Choroid plexus epithelial cell (primary cell): ENCODE measurements at regions not wholly inside any gene's neighbourhood (a gene's known extent, or its start where the extent isn't known, plus 50 kb on each side); places are given as distances from the start of the nearest gene placed in this dataset.
A peak's percentile ranks its signal among the peaks of the same experiment; 100 is the strongest.

Source experiments
- DNase-seq: peaks from one replicate; pipeline ENCODE4 v3.0.0-alpha.2; 2010; ENCODE audit warnings: low read depth
- H3K4me3 ChIP-seq: 2 replicates; pipeline ENCODE4 v1.5.1; 2011; ENCODE audit warnings: low read depth, mild to moderate bottlenecking, control low read depth, low read length, moderate library complexity
- TF ChIP-seq, protein P1 (sequence below): conservative IDR thresholded peaks from 2 replicates; pipeline ENCODE4 v1.5.1; 2011; ENCODE audit warnings: low read depth, mild to moderate bottlenecking, control low read depth, inconsistent platforms, low read length, moderate library complexity

DNA sequence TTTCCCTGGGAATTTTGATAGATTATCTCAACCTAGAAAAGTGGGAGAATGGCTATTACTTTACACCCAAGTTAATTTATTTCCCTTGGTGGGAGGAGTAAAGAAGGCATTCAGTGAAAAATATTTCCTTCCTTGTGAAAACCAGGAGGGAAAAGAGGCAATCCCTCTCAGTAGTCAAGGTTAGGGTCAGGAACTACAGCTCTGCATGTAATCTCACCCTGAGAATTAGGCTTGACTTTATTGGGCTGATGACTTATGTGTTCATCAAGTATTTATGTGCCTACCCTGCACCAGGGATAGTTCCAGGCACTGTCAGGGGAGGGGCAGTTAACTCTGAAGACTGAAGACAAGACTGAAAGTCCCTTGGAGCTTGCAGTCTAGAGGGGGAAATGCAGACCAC is 281.8 kb downstream of the DLEU7 start:
- DNase-seq, result no peak
- H3K4me3 ChIP-seq, result no peak overlapping the region
- TF ChIP-seq, protein P1, sequence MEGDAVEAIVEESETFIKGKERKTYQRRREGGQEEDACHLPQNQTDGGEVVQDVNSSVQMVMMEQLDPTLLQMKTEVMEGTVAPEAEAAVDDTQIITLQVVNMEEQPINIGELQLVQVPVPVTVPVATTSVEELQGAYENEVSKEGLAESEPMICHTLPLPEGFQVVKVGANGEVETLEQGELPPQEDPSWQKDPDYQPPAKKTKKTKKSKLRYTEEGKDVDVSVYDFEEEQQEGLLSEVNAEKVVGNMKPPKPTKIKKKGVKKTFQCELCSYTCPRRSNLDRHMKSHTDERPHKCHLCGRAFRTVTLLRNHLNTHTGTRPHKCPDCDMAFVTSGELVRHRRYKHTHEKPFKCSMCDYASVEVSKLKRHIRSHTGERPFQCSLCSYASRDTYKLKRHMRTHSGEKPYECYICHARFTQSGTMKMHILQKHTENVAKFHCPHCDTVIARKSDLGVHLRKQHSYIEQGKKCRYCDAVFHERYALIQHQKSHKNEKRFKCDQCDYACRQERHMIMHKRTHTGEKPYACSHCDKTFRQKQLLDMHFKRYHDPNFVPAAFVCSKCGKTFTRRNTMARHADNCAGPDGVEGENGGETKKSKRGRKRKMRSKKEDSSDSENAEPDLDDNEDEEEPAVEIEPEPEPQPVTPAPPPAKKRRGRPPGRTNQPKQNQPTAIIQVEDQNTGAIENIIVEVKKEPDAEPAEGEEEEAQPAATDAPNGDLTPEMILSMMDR, result no peak

DNA sequence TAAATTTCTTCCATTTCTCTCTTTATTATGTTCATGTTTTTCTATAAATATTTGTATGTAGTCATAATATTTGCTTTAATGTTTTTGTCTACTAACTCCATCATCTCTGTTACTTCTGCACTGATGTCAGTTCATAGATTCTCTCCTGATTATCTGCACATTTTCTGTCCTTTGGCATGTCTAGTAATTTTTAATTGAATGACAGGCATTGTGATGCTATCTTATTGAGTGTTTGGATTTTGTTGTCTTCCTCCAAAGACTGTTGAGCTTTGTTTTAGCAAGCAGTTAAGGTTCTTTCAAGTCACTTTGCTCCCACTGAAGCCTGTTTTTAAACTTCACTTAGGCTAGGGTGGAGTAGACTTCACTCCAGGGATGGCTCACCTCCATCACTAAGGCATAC is 276.8 kb downstream of the DLEU7 start:
- TF ChIP-seq, protein P1, result no peak
- H3K4me3 ChIP-seq, result no peak overlapping the region
- no peak for DNase-seq

DNA sequence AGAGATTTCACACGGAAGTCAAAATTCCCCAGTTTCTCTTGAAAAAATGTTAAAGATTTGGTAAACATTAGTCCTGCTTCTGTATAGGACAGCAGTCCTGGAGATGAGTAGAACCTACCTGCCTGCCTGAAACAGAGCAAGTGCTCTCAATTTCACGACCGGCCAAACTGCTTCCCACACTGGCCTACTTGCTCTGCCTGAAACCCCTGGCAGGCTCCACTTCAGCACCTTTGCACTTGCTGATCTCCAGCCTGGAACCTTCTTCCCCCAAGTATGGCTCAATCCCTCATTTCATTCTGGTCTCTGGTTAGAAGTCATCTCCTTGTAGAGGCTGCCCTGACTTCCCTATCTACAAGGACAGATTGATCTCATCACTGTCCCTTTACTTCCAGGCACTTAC is 271.4 kb downstream of the DLEU7 start:
- no peak overlapping the region for H3K4me3 ChIP-seq
- TF ChIP-seq, protein P1, result no peak
- DNase-seq, result no peak

DNA sequence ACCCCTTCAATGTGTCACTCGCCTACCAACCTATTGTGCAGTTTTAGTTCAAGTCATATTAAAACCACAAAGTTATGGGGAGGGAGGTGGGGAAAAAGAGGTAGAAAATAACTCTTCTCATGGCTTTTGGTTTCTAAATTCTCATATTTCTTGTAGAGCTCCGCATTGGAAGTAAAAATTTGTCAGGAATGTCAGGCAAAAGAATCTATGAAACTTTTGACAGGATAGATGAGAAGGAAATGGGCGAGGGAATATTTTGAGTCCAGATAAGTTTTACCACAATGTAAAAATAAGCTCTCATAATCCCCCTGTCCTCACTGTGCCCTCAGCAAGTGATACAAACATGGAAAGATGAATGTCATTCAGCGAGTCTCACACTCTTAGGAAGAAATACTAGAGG is 270.4 kb downstream of the DLEU7 start:
- no peak for DNase-seq
- no peak overlapping the region for H3K4me3 ChIP-seq
- TF ChIP-seq, protein P1, result no peak

DNA sequence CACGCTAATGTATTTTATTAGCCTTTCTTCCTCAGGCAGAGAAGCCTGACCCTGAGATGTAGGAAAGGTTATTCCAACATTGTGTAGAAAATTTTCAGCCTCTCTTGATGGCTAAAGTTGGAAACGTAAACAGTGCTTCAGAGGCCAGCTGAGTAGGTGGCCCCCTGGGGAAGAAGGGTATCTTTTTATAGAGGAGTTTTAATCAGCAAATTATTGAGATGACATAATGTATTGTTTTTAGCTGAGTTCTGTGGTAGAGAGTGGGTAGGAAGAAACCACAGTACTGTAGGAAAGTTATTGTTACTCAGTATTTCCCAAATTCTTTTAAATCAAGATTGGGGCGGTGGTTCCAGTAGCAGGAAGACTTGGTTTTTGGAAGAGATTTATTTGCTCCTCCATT is 268.8 kb downstream of the DLEU7 start:
- no peak overlapping the region for H3K4me3 ChIP-seq
- DNase-seq, result peak; percentile 53
- TF ChIP-seq, protein P1, result no peak

DNA sequence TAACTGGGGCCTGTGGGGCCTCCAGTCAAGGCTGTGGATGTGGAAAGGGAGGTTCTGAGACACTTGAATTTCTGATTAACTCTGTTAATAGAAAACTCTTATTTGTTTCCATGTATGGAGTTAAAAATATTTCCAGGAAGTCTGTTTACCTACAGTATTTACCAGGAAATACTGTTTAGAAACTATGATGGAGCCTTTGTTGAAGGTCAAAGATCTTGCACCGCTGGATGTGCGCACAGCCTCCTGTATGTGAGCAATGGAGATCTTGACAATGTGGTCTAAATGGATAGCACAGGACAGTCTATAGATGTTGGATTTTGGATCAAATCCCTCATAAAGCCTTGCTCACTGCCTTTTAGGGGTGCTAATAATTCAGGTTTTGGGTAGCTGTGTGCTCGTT is 268.4 kb downstream of the DLEU7 start:
- DNase-seq, result no peak
- TF ChIP-seq, protein P1, result no peak
- H3K4me3 ChIP-seq, result no peak overlapping the region

DNA sequence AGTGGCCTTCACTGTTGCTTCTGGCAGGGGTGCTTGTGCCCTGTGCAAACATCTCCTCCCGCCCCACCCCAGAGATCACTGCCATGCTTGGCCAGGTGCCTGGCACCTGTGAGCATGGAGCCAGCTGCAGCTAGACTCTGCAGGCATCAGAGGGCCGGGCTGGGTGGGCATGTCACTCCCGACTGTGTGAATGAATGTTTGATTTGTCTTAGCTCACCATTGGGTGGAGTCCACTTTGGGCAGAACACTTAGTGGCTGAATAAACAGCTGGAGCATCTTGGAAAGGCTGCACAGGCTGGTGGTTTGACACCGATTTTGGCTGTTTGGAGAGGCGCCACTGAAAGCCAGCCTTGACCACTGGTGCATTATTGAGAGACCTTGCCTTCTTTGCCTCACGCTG is 267.3 kb downstream of the DLEU7 start:
- DNase-seq, result no peak
- TF ChIP-seq, protein P1, result no peak
- no peak overlapping the region for H3K4me3 ChIP-seq
